PC-3 (cell line): ENCODE measurements at regions not wholly inside any gene's neighbourhood (a gene's known extent, or its start where the extent isn't known, plus 50 kb on each side); places are given as distances from the start of the nearest gene placed in this dataset.

ENCODE experiments used
- EZH2 ChIP-seq: fragments of 300-600 bp; sonication (generic); IDR thresholded peaks from one replicate; pipeline ENCODE4 v1.6.1; 2017; ENCODE audit warnings: antibody characterized with exemption, mild to moderate bottlenecking, low read length; ENCODE audit not compliant: unreplicated experiment
- EZH2phosphoT487 ChIP-seq: fragments of 300-600 bp; sonication (generic); IDR thresholded peaks from 2 replicates; pipeline ENCODE4 v1.6.1; 2018; ENCODE audit warnings: mild to moderate bottlenecking, antibody characterized with exemption, low read length, borderline replicate concordance
- TF ChIP-seq, protein P1 (sequence below): fragments of 300-600 bp; sonication (generic); conservative IDR thresholded peaks from 2 replicates; pipeline ENCODE4 v1.5.1; 2017; ENCODE audit warnings: antibody characterized with exemption, low read depth, mild to moderate bottlenecking, low read length

DNA sequence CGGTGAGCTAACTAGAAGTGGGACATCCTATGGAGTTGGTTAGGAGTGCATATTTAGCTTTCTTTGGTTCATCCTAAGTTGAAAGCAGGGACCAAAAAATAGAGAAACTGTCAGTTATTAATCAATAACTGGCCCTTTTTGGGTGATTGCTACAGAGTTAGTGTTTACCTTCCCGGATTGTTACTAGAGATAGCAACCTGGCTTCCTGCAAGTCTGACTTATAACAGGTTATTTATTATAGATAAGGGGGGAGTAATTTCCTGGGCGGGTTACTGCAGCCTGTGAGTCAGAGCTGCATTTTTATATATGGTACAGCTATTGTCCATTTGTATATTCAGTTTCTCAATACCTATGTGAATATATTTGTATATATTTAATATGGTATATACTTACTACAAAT lies 522.0 kb downstream of the MFSD1 start:
- no peak for TF ChIP-seq EZH2
- TF ChIP-seq, protein P1, sequence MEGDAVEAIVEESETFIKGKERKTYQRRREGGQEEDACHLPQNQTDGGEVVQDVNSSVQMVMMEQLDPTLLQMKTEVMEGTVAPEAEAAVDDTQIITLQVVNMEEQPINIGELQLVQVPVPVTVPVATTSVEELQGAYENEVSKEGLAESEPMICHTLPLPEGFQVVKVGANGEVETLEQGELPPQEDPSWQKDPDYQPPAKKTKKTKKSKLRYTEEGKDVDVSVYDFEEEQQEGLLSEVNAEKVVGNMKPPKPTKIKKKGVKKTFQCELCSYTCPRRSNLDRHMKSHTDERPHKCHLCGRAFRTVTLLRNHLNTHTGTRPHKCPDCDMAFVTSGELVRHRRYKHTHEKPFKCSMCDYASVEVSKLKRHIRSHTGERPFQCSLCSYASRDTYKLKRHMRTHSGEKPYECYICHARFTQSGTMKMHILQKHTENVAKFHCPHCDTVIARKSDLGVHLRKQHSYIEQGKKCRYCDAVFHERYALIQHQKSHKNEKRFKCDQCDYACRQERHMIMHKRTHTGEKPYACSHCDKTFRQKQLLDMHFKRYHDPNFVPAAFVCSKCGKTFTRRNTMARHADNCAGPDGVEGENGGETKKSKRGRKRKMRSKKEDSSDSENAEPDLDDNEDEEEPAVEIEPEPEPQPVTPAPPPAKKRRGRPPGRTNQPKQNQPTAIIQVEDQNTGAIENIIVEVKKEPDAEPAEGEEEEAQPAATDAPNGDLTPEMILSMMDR = no peak
- TF ChIP-seq EZH2phosphoT487 = no peak
